Epidermal melanocyte (primary cell): ENCODE measurements at regions not wholly inside any gene's neighbourhood (a gene's known extent, or its start where the extent isn't known, plus 50 kb on each side); places are given as distances from the start of the nearest gene placed in this dataset.
"Not testable (repeated sequence)": the region's sequence is repeated elsewhere in the genome, so short reads cannot be mapped to it uniquely, and the experiment has no call there.

Experiments
- DNase-seq: peaks from one replicate; pipeline ENCODE4 v3.0.0; 2011; ENCODE audit warnings: low spot score; ENCODE audit not compliant: insufficient read length

DNA sequence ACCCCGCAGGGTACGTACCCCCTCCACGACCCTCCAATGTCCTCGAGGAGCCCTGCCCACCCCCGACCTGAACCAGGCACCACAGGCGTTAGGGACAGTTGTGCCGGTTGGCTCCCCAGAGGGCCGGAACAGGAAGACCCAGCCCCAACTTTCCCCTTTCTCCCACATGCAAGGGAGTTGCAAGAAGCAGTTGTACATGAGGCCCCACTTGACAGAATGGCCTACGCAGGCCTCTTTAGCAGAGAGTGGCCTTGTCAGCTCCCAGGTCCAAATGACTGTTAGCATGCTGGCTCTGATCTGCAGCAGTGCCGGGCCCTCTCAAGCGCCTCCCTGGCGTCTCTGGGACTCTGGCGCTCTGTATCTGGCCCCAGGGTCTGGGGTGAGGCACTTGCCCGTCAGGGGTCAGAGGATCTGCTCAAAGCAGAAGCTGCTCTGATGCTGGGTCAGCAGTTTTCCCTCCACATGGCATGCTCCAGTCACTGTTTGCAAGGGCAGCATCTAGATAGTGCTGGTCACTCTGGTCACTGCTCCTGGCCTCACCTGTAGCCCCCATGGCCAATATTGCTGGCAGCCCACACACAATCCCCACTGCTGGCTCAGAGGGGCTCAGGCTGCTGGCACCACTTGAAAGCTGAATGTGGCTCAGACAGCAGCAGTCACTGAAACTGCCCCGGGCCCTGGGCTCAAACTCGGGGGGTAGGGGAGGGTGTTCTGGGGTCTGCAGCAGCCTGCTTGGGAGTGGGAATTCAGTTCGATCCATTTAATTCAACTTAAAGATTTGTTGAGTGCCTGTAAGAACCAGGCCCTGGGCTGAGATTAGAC, 254.5 kb downstream of the FAM43A start:
- DNase-seq, result no peak

DNA sequence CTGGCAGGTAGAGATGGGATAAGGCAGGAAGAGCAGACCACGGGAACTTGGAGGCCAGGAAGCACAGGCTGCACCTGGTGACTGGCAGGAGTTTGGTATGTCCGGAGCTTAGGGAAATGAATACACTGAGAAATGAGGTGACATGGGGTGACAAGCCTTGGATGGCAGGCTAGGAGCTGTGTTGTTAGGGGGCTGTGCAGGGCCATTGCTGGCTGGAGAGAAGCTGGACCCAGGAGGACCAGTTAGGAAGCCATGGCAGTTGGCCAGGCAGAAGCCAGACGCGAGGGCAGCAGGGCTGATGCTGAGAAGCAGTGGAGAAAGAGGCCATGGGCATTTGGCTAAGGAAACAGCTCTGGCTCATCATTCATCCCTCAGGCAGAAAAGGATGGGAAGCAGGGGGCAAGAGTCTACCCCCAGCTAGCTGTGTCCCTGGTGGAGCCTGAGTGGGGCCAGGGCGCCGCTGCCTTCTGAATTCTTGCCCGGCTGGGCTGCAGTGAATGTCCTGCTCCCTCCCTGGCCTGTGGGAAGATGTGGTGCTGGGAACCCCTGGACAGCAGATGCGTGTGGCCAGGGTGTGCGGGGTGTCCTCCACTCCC, 255.8 kb downstream of the FAM43A start:
- DNase-seq, result no peak

DNA sequence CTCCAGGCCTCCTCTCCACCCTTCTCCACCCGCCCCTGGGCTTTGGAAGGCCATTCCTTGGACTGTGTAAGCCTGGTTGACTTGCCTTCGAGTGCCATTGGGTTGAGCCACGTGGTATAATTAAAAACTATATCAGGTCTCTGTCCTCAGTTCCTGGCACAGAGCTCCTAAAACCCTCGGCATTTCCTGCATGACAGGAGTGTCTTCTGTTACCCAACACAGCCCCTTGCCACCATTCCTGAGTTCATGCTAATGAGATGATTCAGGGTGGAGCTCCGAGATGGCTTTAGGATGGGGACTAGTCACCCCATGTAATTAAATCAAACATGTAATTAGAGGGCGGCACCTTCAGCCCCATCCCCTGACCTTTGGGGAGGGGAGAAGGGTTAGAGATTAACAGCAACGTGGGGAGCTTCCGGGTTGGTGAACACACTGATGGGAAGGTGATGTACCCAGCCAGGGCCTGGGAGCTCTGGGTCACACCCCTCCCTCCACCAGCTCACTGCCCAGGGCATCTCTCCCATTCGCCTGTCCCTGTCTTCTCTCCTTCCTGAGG, 256.4 kb downstream of the FAM43A start:
- no peak for DNase-seq

DNA sequence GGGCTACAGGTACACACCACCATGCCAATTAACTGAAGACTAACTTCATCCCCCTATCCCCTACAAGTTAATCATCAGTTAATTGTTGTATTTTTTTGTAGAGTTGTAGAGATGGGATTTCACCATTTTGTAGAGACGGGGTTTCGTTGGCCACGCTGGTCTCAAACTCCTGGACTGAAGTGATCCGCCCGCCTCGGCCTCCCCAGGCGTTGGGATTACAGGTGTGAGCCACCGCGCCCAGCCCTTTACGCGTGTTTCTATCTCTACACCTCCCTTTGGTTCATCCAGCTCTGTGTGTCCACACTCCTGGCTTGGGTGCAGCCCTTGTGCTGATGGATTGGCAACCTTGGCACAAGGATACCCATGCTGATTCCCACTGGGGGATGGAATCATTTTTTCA, 258.8 kb downstream of the FAM43A start:
- no peak for DNase-seq

DNA sequence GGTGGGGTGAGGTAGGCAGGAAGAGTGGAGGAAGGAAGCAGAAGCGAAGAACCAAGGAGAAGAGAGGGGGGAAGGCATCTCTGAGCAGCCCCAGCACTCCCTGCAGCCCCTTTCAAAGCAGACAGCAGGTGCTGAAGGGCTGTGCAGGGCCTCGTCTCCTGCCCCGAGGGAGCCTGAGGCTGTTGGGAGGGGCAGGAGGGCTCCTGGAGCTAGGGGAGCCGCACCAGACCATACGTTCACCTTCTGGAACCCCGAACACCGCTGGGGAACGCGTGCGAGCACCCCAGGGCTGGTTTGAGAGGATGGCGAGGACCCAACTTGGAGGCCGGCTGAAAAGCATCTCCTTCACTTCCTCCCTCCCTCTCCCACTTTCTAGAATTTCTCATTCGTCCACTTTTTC, 259.8 kb downstream of the FAM43A start:
- no peak for DNase-seq

DNA sequence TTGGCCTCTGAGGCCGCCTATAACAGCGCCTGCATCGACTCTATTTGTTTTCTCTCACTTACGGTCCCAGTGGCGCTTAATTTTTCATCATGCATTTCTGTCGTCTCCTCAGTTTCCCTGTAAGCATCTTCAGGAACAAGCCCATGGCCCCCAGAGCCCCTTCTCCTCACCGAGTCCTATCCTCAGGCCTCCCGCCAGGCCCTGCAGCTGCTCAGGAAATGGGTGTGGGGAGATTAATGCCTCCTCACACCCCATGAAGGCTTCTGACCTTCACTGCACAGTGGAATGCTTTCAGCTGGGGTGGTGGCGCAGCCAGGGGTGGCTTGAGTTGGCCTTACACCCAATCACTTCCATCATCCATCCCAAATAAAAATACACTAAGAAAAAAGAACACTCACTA, 260.4 kb downstream of the FAM43A start:
- no peak for DNase-seq

DNA sequence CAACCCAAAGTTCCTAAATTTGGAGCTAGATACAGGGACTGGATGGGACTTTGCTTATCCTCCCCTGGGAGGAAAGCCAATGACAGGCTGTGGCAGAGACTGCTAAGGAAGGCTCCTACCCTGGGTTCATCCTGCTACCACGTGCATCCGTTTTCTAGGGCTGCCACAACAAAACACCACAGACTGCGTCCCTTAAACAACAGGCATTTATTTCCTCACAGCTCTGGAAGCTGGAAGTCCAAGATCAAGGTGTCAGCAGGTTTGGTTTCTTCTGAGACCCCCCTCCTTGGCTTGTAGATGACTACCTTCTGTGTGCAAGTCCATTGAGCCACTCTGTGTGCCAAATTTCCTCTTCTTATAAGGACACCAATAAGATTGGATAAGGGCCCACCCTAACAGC, 263.9 kb downstream of the FAM43A start:
- no peak for DNase-seq

DNA sequence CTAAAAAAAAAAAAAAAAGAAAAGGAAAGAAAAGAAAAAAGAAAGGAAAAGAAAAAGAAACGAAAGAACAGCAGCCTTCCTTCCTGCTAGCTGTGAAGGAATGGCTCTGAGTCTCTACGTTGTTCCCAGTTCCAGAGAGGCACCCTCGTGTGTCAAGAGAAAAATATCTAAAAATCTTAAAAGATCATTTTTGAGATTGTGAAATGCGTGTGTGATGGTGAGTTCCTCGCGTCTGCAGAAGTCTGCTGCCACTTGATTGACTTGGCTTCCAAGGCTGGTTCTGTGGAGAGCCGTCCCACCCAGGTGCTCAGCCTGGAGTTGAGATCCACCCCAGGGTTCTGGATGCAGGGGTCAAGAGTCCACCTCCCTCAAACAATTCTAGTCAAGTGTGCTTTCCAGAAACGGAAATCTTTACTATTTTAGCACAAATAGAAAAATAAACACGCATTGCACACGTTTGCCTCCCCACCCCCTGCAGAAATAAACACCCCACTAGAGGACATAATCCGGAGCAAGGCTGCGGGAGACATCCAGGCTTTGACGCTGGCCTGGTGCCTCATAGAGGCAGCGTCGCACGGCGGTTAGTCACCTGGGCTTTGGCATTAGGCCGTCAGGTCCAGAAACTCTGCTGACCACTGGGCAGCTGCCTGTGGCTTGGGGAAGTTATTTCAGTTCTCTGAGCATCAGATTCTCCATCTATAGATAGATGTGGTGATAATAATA, 265.4 kb downstream of the FAM43A start:
- no peak for DNase-seq

DNA sequence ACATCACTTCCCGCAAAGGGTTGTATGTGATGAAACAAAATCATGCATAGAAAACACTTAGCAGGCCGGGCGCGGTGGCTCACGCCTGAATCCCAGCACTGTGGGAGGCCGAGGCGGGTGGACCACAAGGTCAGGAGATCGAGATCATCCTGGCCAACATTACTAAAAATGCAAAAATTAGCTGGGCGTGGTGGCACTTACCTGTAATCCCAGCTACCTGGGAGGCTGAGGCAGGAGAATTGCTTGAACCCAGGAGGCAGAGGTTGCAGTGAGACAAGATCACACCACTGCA, 265.9 kb downstream of the FAM43A start:
- not testable (repeated sequence) for DNase-seq

DNA sequence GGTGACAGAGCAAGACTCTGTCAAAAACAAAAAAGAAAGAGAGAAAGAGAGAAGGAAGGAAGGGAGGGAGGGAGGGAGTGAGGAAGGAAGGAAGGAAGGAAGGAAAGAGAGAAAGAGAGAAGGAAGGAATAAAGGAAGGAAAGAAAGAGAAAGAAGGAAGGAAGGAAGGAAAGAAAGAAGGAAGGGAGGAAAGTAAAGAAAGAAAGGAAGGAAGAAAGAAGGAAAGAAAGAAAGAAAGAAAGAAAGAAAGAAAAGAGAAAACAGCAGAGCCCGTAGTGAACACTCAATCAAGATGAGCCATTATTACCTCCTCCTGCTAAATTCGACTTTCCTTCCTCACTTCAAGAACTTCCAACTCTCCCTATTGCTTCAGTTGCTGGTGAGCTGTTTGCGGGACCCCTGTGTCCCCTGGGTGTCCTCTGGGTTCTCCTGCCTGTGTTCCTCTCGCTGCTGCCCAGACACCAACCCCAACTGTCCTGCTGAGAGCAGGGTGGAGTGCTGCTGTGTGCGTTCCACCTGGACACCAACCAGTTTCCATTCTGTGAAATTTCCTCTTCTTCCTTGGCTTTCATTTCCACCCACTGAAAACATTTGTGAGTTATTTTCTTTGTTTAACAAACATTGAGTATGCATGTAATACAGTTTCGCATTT, 266.4 kb downstream of the FAM43A start:
- no peak for DNase-seq

DNA sequence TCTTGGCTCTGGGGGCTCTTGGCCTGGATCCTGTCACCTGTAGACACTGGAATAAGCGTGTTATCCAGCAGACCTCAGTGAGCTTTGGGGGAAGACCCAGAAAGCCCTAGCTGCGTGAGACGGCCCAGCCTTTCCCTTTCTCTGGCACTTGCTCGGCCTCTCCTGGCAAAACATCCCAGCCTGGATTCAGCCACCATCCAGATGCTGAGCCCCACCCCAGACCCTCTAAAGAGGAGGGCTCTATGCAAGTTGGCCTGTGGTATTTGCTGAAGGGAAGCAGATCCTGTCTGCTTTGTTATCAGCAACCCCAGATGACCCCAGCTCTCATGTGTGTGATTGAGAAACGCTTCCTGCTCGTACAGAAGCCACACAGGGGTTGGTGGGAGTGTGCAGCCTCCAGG, 267.2 kb downstream of the FAM43A start:
- no peak for DNase-seq

DNA sequence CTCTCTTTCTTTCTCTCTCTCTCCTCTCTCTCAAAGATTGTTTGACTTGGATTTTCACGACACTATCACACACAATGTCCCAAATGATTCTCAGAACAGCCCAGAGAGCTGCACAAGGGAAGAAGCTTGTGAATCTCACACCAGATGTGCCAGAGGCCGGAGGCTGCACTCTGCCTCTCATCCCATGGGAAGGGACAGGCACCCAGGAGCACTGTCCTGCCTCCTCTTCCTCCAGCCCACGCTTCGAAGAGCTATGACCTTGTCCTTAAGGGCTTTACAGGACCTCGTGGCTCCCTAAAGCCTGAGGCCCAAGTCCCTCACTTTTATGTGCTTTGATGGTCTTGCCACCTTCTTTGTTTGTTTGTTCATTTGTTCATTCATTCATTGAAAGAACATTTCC, 267.6 kb downstream of the FAM43A start:
- no peak for DNase-seq

DNA sequence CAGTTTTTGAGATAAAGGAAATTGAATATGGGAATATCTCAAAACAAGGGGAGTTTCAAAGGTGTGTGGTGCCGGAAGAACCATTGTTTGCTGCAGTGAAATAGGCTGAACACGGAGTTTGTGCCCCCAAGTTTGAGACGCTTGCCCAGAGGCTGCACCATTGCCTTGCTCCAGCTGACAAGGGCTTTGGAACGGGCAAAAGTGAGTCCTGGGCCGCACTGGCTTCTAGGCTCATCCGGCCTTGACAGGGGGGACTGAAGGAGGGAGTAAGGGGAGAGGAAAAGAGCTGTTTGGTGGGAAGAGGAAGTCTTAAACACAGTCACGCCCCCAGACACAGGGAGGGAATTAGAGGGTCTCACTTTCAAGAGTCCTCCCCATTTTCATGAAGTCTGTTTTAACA, 269.9 kb downstream of the FAM43A start:
- no peak for DNase-seq

DNA sequence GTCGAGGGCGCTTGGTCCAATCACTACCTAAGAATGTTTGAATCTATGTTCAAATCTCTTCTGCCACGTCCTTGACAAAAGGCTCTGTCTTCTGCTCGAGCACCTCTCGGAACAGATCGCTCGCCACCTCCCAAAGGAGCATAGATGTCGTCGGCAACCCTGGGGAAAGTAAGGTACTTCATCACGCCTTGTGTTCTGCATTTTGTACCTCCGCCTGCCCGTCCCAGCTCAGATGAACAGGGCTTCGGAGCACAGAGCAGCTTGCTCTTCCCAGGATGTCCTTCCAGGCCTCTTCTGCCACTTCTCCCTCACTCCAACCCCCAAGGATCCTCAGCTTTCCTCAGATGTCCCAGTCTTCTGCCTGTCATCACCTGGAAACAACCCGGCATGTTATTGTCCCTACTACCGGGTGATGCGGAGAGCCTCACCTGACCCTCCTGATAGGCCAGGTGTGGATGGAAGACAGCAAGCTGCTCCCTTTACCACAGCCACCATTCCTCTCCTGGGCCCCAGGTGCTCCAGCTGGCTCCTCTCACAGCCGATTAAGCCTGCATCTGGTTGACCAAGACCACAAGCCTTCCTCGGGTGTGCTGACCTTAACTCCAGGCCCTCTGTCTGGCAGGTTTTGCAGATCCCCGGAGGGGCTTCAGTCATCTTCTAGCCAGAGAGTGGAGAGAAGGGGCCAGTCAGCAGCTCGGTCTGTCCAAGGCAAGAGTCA, 270.5 kb downstream of the FAM43A start:
- no peak for DNase-seq

DNA sequence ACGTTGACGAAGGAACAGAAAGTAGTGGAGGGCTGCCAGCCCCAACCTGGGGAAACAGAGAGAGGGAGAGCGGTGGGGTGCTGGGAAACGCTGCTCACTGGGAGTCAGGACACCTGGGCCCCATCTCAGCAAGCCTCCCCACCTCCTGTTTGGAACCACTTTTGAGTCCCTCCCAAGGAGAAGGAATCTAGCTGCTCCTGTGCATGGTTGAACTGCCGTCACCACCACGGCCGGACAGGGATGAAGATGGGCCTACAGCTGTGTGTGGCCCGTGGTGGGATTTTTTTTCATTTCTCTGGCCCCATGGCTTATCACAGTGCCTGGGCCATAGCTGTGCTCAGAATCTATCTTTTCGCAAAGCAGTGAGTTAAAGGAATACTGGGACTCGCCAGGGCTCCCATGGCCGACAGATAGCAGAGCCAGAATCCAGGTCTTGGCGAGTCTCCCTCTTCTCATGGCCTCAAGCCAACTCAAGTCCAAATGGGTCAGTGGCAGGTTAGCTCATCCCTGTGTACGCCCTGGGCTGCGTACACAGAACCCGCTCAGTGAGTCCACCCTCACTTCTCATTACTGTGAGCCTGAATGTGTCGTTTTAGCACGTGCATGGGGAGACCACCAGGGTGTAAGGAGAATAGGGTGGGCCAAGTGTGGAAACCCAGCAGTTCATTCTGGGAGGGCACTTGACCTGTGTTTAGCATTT, 271.2 kb downstream of the FAM43A start:
- no peak for DNase-seq

DNA sequence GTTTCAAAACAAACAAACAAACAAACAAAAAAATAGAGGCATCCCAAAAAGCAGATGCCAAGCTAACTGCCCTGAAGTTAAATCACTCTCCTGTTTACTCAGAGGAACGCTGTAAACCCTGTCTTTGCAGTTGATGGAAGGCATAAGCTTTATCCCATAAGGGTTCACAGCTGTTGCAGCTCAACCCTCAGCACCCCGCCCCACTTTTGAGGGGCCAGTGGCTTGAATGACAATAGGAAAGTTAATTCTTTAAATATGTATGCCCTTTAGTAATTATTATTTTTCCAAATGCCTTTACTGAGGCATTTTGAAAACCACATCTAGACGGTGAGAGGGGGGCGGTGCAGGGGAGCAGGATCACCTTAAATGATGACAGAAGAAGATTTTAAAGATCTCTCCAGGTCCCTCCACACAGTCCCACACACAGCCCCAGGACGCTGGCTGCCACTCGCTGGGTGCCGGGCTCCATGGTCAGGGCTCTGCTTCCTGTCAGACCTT, 272.1 kb downstream of the FAM43A start:
- DNase-seq, result no peak

DNA sequence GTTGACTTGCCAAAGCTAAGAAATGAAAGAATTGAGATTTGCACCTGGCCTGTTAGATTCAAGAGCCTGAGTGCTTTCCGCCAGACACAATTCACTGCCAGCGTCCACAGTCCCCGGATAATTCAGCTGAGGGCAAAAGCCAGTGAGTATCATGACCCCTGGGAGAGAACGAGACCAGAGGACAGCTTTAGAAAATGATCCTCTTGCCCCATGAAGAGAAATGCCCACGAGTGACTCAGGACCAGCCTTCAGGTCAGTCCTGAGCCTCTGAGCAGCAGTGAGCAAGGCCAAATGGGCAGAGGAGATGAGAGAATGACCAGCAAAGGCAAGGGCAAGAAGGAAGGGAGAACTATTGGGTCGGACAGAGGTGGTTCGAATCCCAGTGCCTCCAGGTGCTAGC, 273.5 kb downstream of the FAM43A start:
- DNase-seq, result no peak

DNA sequence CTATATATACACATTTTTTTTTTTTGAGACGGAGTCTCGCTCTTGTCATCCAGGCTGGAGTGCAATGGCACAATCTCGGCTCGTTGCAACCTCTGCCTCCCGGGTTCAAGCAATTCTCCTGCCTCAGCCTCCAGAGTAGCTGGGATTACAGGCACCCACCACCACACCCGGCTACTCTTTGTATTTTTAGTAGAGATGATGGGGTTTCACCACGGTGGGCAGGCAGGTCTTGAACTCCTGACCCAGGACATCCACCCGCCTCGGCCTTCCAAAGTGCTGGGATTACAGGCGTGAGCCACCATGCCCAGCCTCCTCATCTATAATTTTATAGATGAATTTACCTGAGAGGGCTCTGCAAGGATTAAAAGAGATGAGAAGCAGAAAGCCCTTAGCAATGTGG, 274.0 kb downstream of the FAM43A start:
- not testable (repeated sequence) for DNase-seq

DNA sequence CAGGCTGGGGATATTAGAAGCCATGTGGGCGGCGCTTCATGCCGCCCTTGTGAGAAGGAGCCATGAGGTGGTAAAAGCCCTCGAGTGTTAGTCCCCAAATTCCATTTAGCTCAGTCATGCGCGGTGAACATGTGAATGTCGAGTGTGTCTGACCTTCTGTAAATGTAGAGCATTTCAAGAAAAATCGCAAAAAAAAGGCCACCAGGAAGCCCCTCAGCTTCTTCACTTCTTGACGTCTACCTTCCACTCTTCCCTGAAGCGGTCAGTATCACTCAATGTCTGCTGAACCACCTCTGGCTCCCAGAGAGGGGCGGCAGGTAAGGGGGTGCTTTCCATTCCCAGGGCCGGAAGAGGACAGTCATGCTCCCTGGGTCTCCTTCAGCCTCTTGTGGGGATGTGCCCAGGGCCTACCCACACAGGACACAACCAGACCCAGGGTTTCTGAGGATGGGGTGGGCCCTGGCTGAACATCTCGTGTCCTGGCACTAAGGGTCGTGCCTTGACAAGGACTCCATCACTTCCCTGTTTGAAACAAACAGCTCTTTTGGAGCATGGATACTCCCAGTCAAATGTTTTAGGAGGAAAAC, 274.9 kb downstream of the FAM43A start:
- no peak for DNase-seq

DNA sequence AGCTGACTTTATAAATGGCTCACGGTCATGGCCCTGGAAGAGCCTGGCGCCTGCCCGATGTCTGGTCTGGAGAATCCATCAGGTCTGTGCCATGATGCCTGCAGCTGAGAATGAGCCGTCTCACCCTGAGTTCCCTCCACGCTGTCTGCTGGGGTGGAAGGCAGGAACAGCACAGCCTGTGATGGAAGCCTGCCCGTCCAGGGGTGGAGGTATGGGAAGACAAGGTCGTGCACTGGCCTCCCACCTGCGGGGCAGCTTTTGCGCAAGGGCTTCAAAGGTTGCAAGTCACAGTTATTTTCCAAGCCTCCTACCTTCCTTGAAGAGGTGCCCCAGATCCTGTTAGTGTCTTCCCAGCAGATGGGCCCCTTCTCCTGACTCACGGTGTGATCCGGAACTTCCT, 275.5 kb downstream of the FAM43A start:
- no peak for DNase-seq
